Right renal pelvis (tissue), 4 donors: ENCODE measurements at regions not wholly inside any gene's neighbourhood (a gene's known extent, or its start where the extent isn't known, plus 50 kb on each side); places are given as distances from the start of the nearest gene placed in this dataset.

ENCODE experiments used
- DNase-seq, 4 donors: peaks; one replicate each; pipeline ENCODE4 v3.0.0-alpha.2; 2013; ENCODE audit warnings: low read depth in 4 of 4, low spot score in 3 of 4, missing footprints in 1 of 4

GRCh38 chr10:44845361-44846175 is 65.6 kb upstream of the TMEM72 start:
- DNase-seq, result no peak

- no peak for DNase-seq
Measured at GRCh38 chr10:44847110-44847509, 64.0 kb upstream of the TMEM72 start.

- DNase-seq, result no peak
Measured at GRCh38 chr10:44848211-44848610, 62.9 kb upstream of the TMEM72 start.

- DNase-seq, result no peak
Measured at GRCh38 chr10:44849936-44850335, 61.2 kb upstream of the TMEM72 start.

- DNase-seq, result no peak
Measured at GRCh38 chr10:44850356-44850934, 60.7 kb upstream of the TMEM72 start.

GRCh38 chr10:44851413-44851812 is 59.7 kb upstream of the TMEM72 start:
- DNase-seq, result no peak

GRCh38 chr10:44851881-44852280 is 59.3 kb upstream of the TMEM72 start:
- DNase-seq, result no peak

- no peak for DNase-seq
Measured at GRCh38 chr10:44853148-44853734, 57.9 kb upstream of the TMEM72 start.

GRCh38 chr10:44853796-44854195 is 57.3 kb upstream of the TMEM72 start:
- no peak for DNase-seq

GRCh38 chr10:44854693-44855350 is 56.3 kb upstream of the TMEM72 start:
- DNase-seq, result no peak

GRCh38 chr10:44856696-44857095 is 54.4 kb upstream of the TMEM72 start:
- DNase-seq, result no peak

- DNase-seq, result no peak
Measured at GRCh38 chr10:44857363-44858016, 53.6 kb upstream of the TMEM72 start.

- no peak for DNase-seq
Measured at GRCh38 chr10:44858017-44858371, 53.1 kb upstream of the TMEM72 start.

- DNase-seq, result no peak
Measured at GRCh38 chr10:44858988-44859387, 52.1 kb upstream of the TMEM72 start.

GRCh38 chr10:44859546-44860285 is 51.4 kb upstream of the TMEM72 start:
- no peak for DNase-seq

- no peak for DNase-seq
Measured at GRCh38 chr10:44860811-44861736, 50.1 kb upstream of the TMEM72 start.
